GM19324 (cell line): ENCODE measurements at regions not wholly inside any gene's neighbourhood (a gene's known extent, or its start where the extent isn't known, plus 50 kb on each side); places are given as distances from the start of the nearest gene placed in this dataset.
"Not testable (repeated sequence)": the region's sequence is repeated elsewhere in the genome, so short reads cannot be mapped to it uniquely, and the experiment has no call there.

Source experiments
- ATAC-seq: cut with Tn5 transposase; IDR thresholded peaks from one replicate; pipeline ENCODE4 v1.9.1; 2021; ENCODE audit warnings: mild to moderate bottlenecking, moderate library complexity; ENCODE audit not compliant: unreplicated experiment, low FRiP score

DNA sequence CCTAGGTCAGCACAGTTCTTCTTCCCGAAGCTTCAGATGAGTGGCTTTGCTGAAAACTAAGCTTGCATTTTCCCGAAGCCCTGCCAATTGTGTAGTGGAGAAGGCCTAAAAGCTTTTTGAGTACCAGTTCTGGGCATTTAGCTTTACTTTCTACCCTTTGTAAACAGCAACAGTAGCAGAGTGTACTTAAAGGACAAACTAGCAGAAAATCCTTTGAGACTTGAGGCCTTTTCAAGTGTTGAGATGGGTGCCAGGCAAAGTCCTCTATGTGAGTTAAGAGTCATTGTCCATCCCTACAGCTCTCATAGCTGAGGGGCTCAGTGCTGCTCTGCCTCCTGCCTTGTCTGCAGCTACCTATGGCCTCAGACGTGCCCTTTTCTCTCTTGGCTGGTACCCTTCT is 368.2 kb downstream of the CCSER2 start:
- ATAC-seq, result no peak

DNA sequence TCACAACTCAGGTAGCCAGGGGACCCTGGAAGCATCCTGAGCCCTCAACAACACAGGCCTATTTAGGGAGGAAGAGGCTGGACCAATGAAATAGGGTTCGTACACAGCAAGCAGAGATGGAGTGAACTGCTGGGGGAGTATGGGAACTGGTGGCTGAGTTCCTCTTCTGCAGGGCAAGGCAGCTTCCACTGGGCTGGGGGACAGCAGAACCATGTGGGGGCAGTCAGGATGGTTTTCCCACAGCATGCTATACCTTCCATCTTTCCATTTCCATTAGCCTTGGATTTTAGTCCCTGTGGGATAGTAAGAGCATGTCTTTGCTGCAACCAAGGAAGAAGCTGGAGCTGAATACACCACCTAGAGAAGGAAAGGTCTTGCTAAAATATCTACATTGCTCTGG is 370.6 kb downstream of the CCSER2 start:
- ATAC-seq, result no peak

DNA sequence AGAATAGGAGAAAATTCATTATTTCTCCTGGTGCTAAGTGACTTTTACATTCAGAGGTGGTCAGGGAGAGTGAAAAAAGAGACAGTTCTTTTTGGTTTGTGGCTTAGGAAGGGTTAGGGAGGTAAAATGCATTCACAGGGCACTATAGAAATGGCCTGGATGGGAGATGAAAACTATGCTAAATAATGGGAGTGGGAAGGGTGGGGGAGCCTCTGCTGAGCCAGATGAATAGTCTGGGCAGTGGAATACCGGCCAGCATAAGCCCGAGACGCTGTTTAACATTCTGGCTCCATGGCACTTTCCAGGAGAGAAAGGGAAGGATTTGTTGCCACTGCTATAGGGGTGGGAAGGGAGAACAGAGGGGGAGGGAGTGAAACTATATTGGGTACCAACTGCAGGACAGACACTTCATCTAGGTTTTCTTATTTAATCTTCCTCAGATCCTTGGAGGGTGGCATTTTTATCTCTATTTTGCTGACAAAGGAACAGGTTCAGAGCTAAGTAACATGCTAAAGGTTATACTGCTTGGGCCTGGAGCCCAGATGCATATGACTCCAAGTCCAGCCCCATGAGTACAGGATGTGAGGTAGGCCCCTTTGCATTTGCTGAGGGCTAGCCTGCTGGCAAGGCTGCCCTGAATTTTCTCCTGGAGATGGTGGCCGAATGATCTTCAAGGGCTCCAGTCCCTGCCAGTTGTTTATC is 372.4 kb downstream of the CCSER2 start:
- no peak for ATAC-seq

DNA sequence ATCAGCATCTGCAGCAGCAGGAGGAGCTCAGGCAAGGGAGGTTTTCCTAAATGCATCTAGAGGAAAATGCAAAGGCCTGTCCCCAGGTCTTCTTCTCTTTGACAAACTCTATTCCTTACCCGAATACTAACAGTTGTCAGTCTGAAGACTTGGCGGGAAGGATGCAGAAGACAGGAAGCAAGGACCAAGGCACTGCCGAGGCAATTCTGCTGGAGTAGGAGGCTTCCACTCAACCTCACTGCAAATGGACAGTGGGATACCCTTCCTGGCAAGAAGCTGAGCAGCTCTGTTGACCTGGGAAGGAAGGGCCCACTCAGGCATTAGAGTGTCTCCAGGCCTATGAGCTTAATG is 373.0 kb downstream of the CCSER2 start:
- ATAC-seq, result no peak

DNA sequence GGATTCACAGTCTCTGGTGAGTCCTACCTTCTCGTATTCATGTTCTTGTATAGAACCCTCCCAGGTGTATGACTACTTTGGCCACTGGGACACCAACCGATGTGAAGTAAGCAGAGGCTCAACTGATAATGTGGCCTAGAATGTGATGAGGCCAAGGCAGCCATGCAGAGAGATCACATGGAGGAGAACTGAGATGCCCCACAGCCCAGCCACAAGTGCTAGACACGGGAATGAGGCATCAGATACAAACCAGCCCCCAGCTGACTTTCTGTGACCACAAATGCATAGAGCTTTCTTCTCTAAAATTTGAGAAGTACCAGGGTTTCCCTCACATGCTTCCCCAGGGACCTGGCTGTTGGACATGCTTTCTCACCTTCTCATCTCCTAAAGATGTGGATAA is 375.7 kb downstream of the CCSER2 start:
- no peak for ATAC-seq

DNA sequence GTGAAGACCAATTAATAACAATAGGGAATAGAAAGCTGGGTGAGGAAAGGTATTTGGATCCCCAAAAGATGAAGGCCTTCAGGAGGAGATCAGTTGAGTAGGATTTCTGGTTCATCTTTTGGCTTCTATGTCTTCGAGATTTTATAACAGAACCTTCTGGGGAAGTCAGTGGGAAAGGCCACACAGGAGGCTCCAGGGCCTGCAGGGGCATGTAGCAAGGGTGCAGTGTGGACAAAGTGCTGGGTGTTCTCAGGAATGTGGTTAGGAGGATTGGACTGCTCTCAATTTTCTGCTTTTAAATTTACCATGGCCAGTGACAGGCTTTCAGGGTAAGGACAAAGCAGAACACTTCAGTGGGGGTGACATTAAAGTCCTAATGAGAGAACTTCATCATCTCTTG is 378.0 kb downstream of the CCSER2 start:
- ATAC-seq, result no peak

DNA sequence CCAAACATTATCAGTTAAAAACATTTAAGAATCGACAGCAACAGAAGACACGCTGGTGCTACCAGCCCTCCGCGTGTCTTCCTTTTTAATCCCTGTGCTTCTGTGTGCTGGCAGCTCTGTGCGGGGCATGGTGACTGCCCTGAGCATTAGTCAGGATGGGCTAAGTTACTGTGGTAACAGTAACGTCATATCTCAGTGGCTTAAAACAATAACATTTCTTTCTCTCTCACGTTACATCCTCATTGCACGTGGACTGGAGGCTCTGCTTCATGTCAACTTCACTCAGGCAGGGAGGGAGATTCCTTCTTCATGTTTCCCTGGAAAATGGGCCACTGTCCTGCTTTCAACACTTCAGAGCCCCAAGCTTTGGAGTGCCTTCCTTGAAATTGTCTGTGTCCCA is 378.5 kb downstream of the CCSER2 start:
- no peak for ATAC-seq

DNA sequence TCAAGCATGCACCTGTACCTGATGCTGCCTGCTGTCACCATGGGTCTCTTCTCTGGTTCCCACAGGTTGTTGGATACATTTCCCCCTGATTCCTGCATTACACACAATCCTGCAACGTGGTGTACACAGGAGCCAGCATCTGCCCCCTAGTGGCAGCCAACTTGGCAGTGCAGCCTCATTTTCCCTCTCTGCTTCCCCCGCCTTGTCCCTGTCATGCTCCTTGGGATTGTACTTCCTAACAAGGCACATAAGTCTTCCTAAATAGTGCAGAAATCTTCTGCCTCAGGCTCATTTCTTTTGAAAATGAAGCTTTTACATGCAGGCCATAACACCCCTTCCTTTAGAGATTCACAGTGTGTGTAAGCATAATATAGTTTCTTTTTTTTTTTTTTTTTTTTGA is 387.5 kb downstream of the CCSER2 start:
- ATAC-seq, result no peak

DNA sequence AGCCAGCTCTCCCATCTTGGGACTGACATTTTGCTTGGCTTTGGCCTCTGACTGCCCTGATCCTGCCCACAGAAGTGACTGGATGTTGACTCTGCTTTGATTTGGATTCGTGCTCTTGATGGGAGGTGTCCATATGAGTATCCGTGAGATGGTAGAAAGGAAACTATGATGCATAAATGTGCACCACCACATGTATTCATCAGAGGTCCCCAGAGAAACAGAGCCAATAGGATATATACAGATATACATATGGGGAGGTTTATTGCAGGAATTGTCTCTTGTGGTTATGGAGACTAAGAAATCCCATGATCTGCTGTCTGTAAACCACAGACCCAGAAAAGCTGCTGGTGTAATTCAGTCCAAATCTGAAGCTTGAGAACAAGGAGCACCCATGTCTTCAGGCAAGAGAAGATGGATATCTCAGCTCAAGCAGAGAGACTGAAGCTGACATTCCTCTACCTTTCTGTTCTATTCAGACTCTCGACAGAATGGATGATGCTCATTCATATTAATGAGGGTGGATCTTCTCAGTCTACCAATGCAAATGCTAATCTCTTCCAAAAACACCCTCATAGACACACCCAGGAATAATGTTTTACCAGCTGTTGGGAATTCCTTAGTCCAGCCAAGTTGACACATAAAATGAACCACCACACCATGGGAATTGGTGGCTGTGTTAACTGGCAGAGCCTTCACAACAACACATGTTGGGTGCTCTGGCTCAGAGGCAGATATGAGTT is 390.7 kb downstream of the CCSER2 start:
- no peak for ATAC-seq

DNA sequence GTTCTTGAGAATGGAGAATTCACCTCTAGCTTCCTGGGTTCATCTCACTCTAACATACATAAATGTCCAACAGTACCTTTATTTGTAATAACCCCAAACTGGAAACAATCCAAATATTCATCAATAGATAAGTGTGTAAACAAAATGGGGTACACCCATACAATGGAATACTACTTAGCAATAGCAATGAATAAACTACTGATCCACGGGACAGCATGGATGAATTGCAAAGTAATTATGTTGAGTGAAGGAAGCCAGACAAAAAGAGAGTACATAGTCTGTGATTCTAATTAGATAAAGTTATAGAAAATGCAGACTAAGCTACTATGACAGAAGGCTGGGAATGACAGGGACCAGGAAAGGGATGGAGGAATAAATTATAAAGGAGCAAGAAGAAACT is 391.3 kb downstream of the CCSER2 start:
- ATAC-seq, result no peak

DNA sequence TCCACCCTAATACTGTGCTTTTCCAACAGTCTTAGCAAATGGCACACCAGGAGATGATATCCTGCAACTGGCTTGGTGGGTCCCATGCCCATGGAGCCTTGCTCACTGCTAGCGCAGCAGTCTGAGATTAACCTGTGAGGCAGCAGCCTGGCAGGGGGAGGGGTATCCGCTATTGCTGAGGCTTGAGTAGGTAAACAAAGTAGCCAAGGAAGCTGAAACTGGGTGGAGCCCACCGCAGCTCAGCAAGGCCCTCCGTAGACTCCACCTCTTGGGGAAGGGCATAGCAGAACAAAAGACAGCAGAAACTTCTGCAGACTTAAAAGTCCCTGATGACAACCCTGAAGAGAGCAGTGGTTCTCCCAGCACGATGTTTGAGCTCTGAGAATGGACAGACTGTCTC is 399.0 kb downstream of the CCSER2 start:
- ATAC-seq, result no peak

DNA sequence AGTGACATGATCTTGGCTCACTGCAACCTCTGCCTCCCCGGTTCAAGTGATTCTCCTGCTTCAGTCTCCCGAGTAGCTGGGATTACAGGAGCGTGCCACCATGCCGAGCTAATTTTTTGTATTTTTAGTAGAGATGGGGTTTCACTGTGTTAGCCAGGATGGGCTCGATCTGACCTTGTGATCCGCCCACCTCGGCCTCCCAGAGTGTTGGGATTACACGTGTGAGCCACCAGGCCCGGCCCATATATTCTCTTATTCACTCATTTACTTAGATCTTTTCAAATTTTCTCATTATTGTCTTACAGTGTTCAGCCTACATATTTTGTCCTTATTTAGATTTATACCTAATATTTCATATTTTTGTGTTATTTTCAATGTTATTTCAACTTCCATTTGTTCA is 410.7 kb downstream of the CCSER2 start:
- not testable (repeated sequence) for ATAC-seq

DNA sequence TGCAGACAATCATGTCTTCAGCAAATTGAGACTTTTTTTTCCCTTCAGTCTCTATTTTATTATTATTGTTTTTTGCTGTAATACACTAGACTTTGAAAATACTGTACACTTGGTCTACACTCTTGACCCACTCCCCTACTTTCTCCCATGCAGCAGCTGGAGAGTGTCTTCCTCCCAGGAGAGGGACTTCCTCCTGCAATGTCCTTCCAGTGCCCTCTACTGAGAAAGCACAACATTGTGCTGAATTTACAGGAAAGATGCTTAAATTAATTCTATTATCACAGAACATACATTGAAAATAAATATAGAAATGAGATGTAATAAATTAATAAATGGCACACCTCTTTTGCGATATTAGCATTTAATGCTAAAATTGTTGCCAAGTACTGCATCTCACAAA is 411.3 kb downstream of the CCSER2 start:
- no peak for ATAC-seq

DNA sequence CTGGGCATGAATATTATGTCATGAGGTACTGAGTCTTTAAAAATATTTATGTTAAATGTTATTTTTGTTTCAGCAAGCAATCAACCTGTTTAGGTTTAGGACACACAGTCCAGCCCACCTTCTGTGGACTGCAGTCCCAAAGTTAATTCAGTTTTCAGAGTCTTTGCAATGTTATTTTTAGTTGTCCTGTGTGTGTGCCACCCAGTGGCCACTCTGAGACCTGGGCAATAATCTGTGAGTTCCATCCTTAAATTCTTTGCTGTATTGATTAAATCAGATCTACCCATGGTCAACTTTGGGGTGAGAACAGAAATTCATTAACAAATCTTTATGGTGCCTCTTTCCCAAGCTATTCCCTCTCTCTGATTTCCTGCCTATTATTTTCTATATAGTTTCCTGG is 415.1 kb downstream of the CCSER2 start:
- no peak for ATAC-seq

DNA sequence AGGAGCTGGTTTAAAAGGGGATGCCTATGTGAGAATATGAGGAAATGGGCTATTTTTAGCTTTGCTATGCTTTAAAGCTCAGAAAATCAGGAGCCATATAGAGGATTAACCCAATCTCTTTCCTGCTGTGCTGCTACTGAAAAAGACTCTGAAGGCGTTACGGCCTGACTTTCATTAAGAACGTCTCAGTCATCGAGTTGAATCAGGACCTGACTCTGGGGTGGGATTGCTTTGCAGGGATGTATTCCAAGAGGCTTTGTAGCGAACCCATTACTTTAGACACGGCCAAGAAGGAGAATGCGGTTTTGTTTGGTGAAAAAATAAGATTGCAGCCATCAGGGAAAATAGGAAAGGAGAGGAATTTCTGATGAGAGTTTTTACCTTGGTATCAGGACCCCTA is 426.9 kb downstream of the CCSER2 start:
- ATAC-seq, result no peak

DNA sequence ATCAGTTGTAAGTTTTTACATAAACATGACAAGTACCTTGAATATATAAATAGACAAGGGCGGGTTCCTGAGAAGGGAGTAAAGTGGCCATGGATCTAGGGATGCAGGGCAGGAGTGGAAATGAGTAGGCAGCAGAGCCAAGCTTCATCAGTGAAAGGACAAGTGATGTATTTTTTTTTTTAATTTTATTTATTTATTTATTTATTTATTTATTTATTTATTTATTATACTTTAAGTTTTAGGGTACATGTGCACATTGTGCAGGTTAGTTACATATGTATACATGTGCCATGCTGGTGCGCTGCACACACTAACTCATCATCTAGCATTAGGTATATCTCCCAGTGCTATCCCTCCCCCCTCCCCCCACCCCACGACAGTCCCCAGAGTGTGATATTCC is 428.3 kb downstream of the CCSER2 start:
- not testable (repeated sequence) for ATAC-seq

DNA sequence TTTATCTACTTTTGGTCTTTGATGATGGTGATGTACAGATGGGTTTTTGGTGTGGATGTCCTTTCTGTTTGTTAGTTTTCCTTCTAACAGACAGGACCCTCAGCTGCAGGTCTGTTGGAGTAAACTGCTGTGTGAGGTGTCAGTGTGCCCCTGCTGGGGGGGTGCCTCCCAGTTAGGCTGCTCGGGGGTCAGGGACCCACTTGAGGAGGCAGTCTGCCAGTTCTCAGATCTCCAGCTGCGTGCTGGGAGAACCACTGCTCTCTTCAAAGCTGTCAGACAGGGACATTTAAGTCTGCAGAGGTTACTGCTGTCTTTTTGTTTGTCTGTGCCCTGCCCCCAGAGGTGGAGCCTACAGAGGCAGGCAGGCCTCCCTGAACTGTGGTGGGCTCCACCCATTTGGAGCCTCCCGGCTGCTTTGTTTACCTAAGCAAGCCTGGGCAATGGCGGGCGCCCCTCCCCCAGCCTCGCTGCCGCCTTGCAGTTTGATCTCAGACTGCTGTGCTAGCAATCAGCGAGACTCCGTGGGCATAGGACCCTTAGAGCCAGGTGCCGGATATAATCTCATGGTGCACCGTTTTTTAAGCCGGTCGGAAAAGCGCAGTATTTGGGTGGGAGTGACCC is 433.7 kb downstream of the CCSER2 start:
- ATAC-seq, result not testable (repeated sequence)

DNA sequence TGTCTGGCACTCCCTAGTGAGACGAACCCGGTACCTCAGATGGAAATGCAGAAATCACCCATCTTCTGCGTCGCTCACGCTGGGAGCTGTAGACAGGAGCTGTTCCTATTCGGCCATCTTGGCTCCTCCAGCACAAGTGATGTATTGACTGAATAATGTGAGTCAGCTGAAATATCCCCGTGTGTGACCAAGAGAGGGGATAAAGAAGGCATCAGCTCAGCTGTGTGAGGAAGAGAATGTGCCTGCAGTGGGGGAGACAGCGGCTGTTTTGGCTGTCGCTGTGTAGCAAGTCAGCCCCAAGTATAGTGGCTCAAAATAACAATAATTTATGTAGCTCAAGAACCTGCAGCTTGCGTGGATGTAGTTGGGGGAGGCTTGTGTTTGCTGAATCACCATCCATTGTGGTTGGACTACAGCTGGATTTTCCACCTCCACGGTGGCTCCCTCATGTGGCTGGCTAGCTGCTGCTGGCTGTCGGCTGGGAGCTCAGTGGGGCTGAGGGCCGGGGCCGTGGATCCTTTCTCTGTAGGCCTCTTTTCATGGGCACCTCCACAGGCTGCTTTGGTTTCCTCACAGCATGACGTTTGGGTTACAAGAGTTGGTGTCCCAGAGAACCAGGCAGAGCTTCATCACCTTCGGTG is 434.5 kb downstream of the CCSER2 start:
- no peak for ATAC-seq

DNA sequence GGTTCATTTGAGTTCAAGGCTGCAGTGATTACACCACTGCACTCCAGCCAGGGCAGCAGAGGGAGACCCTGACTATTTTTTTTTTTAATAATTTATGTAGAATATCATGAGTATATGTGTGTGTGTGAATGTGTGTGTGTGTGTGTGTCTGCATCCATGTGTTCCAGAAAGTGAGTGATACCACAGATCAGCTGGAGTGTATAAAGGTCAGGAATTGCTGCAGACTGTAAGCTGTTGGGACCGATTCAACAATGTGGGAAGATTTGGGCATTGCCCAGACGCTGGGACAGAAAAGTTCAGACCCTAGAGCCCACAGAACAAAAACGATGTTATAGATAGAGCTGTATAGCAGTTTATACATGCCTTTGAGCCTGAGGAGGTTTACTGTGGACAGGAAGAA is 435.6 kb downstream of the CCSER2 start:
- ATAC-seq, result no peak

DNA sequence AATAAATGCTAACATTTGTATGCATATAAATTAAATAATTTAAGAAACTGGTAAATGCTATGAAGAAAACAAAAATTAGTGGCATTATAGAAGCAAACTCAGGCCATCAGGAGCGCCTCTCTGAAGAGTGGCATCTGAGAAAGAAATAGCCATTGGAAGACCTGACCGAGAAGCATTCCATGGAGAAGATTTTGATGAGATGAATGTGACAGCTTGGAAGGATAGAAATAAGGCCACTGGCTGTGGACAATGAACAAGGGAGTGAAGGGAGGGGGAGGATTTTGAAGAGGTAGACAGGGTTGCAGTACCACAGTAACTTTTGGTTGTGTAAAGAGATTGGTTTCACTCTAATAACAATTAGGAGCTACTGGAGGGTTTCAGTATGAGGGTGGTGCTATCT is 436.7 kb downstream of the CCSER2 start:
- no peak for ATAC-seq

DNA sequence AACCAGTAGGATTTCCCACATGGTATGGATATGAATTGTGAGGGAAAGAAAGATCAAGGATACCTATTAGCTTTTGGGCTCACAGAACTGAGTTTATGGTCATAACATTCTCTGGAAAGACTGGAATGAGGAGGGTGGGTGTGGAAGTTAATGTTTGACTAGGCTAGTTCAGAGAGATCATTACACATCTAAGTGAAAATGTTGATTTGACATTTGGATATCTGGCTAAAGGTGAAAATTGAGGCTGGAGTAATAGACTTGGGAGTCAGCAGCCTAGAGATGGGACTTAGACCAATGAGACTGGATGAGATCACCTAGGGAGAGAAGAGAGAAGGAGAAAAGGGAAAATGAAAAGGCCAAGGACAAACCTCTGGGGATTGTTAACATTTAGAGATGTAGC is 437.3 kb downstream of the CCSER2 start:
- ATAC-seq, result no peak

DNA sequence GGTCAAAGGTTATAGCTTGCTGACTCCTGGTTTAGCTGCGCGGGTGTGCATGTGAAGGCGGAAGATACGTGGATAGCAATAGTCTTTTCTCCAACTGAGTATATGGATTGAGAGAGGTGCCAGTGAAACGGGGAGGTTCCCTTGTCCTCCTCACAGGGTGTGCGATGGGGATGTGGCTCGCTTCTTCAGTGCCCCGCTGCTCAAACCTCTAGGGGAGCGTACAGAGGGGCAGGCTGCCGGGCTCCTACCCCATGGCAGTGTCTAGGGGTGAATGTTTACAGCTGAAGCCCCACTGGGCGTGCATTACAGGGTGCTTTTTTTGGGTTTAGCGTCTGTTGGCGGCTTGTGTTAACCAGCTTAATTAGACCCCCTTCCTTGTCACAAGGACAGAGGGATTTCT is 438.5 kb downstream of the CCSER2 start:
- ATAC-seq, result no peak
